ENCODE measurements at regions not wholly inside any gene's neighbourhood (a gene's known extent, or its start where the extent isn't known, plus 50 kb on each side); places are given as distances from the start of the nearest gene placed in this dataset.
"Not testable (repeated sequence)": the region's sequence is repeated elsewhere in the genome, so short reads cannot be mapped to it uniquely, and the experiment has no call there.

- not testable (repeated sequence) for H3K36me3 Mint-ChIP-seq (ENCODE audit: insufficient read depth)
Measured at GRCh38 chr5:172532439-172532838, 78.1 kb upstream of the SH3PXD2B start.

GRCh38 chr5:172531704-172532026 lies 77.3 kb upstream of the SH3PXD2B start:
- no peaks in the 10 kb centered on the region for H3K36me3 Mint-ChIP-seq (ENCODE audit: insufficient read depth)
- H3K27me3 Mint-ChIP-seq (ENCODE audit: low read depth) = peaks cover 13% of the 10 kb centered on the region
- no peak overlapping the region for H3K4me3 Mint-ChIP-seq
- ATAC-seq (no peak), DNase-seq (no peak)
- peaks cover 4% of the 10 kb centered on the region for H3K9me3 Mint-ChIP-seq
- no peaks in the 10 kb centered on the region for H3K4me1 Mint-ChIP-seq (ENCODE audit: low read depth)

More at GRCh38 chr5:172532439-172532838, 78.1 kb upstream of the SH3PXD2B start:
- not testable (repeated sequence) for ATAC-seq; H3K27me3 Mint-ChIP-seq (ENCODE audit: low read depth); DNase-seq; H3K4me3 Mint-ChIP-seq; H3K4me1 Mint-ChIP-seq (ENCODE audit: low read depth); H3K9me3 Mint-ChIP-seq

- Mint-ChIP-seq H3K36me3 (ENCODE audit: insufficient read depth) (no peaks in the 10 kb centered on the region), H3K4me3 (no peak overlapping the region), H3K4me1 (ENCODE audit: low read depth) (no peaks in the 10 kb centered on the region), H3K9me3 (peaks cover 4% of the 10 kb centered on the region), H3K27me3 (ENCODE audit: low read depth) (peaks cover 14% of the 10 kb centered on the region)
- no peak for DNase-seq
- no peak for ATAC-seq
Measured at GRCh38 chr5:172530878-172531703, 76.8 kb upstream of the SH3PXD2B start.

GRCh38 chr5:172530406-172530805 lies 76.1 kb upstream of the SH3PXD2B start:
- Mint-ChIP-seq H3K4me1 (ENCODE audit: low read depth) (no peaks in the 10 kb centered on the region), H3K9me3 (peaks cover 4% of the 10 kb centered on the region), H3K36me3 (ENCODE audit: insufficient read depth) (no peaks in the 10 kb centered on the region), H3K27me3 (ENCODE audit: low read depth) (peaks cover 14% of the 10 kb centered on the region), H3K4me3 (no peak overlapping the region)
- DNase-seq (no peak), ATAC-seq (no peak)

- H3K9me3 Mint-ChIP-seq = peaks cover 4% of the 10 kb centered on the region
- no peak for ATAC-seq
Measured at GRCh38 chr5:172529896-172530295, 75.6 kb upstream of the SH3PXD2B start.

GRCh38 chr5:172528440-172528839 lies 74.1 kb upstream of the SH3PXD2B start:
- Mint-ChIP-seq H3K4me1 (ENCODE audit: low read depth) (no peaks in the 10 kb centered on the region), H3K4me3 (no peak overlapping the region), H3K36me3 (ENCODE audit: insufficient read depth) (no peaks in the 10 kb centered on the region), H3K27me3 (ENCODE audit: low read depth) (peaks cover 14% of the 10 kb centered on the region), H3K9me3 (peaks cover 4% of the 10 kb centered on the region)
- no peak for ATAC-seq
- no peak for DNase-seq

More at GRCh38 chr5:172529896-172530295, 75.6 kb upstream of the SH3PXD2B start:
- peaks cover 14% of the 10 kb centered on the region for H3K27me3 Mint-ChIP-seq (ENCODE audit: low read depth)
- DNase-seq = no peak
- no peak overlapping the region for H3K4me3 Mint-ChIP-seq
- no peaks in the 10 kb centered on the region for H3K36me3 Mint-ChIP-seq (ENCODE audit: insufficient read depth)
- H3K4me1 Mint-ChIP-seq (ENCODE audit: low read depth) = no peaks in the 10 kb centered on the region

- Mint-ChIP-seq H3K4me3 (no peak overlapping the region), H3K9me3 (peaks cover 4% of the 10 kb centered on the region), H3K4me1 (ENCODE audit: low read depth) (no peaks in the 10 kb centered on the region), H3K36me3 (ENCODE audit: insufficient read depth) (no peaks in the 10 kb centered on the region), H3K27me3 (ENCODE audit: low read depth) (peaks cover 14% of the 10 kb centered on the region)
- DNase-seq (no peak), ATAC-seq (no peak)
Measured at GRCh38 chr5:172527559-172527958, 73.2 kb upstream of the SH3PXD2B start.

GRCh38 chr5:172525996-172526360 lies 71.7 kb upstream of the SH3PXD2B start:
- H3K27me3 Mint-ChIP-seq (ENCODE audit: low read depth) = peaks cover 14% of the 10 kb centered on the region
- no peaks in the 10 kb centered on the region for H3K4me1 Mint-ChIP-seq (ENCODE audit: low read depth)
- no peak for ATAC-seq
- H3K9me3 Mint-ChIP-seq = peaks cover 19% of the 10 kb centered on the region
- no peak overlapping the region for H3K4me3 Mint-ChIP-seq
- H3K36me3 Mint-ChIP-seq (ENCODE audit: insufficient read depth) = no peaks in the 10 kb centered on the region
- no peak for DNase-seq

GRCh38 chr5:172525307-172525995 lies 71.1 kb upstream of the SH3PXD2B start:
- Mint-ChIP-seq H3K9me3 (peaks cover 25% of the 10 kb centered on the region), H3K4me3 (no peak overlapping the region), H3K4me1 (ENCODE audit: low read depth) (no peaks in the 10 kb centered on the region), H3K27me3 (ENCODE audit: low read depth) (peaks cover 13% of the 10 kb centered on the region), H3K36me3 (ENCODE audit: insufficient read depth) (no peaks in the 10 kb centered on the region)
- no peak for DNase-seq
- no peak for ATAC-seq

- peaks cover 9% of the 10 kb centered on the region for H3K27me3 Mint-ChIP-seq (ENCODE audit: low read depth)
- ATAC-seq (no peak), DNase-seq (no peak)
- H3K4me3 Mint-ChIP-seq = no peak overlapping the region
- H3K4me1 Mint-ChIP-seq (ENCODE audit: low read depth) = no peaks in the 10 kb centered on the region
- no peaks in the 10 kb centered on the region for H3K36me3 Mint-ChIP-seq (ENCODE audit: insufficient read depth)
- peaks cover 29% of the 10 kb centered on the region for H3K9me3 Mint-ChIP-seq
Measured at GRCh38 chr5:172524573-172525021, 70.3 kb upstream of the SH3PXD2B start.

GRCh38 chr5:172523146-172523745 lies 68.9 kb upstream of the SH3PXD2B start:
- Mint-ChIP-seq H3K4me1 (ENCODE audit: low read depth) (no peaks in the 10 kb centered on the region), H3K27me3 (ENCODE audit: low read depth) (peaks cover 7% of the 10 kb centered on the region), H3K36me3 (ENCODE audit: insufficient read depth) (no peaks in the 10 kb centered on the region), H3K4me3 (no peak overlapping the region), H3K9me3 (peaks cover 28% of the 10 kb centered on the region)
- DNase-seq (no peak), ATAC-seq (no peak)

GRCh38 chr5:172521338-172521932 lies 67.1 kb upstream of the SH3PXD2B start:
- no peak for ATAC-seq
- no peak for DNase-seq
- H3K9me3 Mint-ChIP-seq = peaks cover 28% of the 10 kb centered on the region
- H3K36me3 Mint-ChIP-seq (ENCODE audit: insufficient read depth) = no peaks in the 10 kb centered on the region
- peaks cover 2% of the 10 kb centered on the region for H3K27me3 Mint-ChIP-seq (ENCODE audit: low read depth)
- H3K4me3 Mint-ChIP-seq = no peak overlapping the region
- no peaks in the 10 kb centered on the region for H3K4me1 Mint-ChIP-seq (ENCODE audit: low read depth)

- Mint-ChIP-seq H3K36me3 (ENCODE audit: insufficient read depth) (no peaks in the 10 kb centered on the region), H3K4me3 (no peak overlapping the region), H3K27me3 (ENCODE audit: low read depth) (peaks cover 48% of the 10 kb centered on the region), H3K9me3 (peaks cover 32% of the 10 kb centered on the region), H3K4me1 (ENCODE audit: low read depth) (no peaks in the 10 kb centered on the region)
- ATAC-seq (no peak), DNase-seq (no peak)
Measured at GRCh38 chr5:172511952-172512351, 57.6 kb upstream of the SH3PXD2B start.

- Mint-ChIP-seq H3K27me3 (ENCODE audit: low read depth) (peaks cover 46% of the 10 kb centered on the region), H3K36me3 (ENCODE audit: insufficient read depth) (no peaks in the 10 kb centered on the region), H3K4me3 (no peak overlapping the region), H3K4me1 (ENCODE audit: low read depth) (no peaks in the 10 kb centered on the region), H3K9me3 (peaks cover 28% of the 10 kb centered on the region)
- ATAC-seq (no peak), DNase-seq (no peak)
Measured at GRCh38 chr5:172509405-172509781, 55.1 kb upstream of the SH3PXD2B start.
